PFSK-1 (cell line): ENCODE measurements at regions not wholly inside any gene's neighbourhood (a gene's known extent, or its start where the extent isn't known, plus 50 kb on each side); places are given as distances from the start of the nearest gene placed in this dataset.

Experiments
- FOXP2 ChIP-seq: optimal IDR thresholded peaks from 2 replicates; pipeline ENCODE3; 2011; ENCODE audit warnings: borderline replicate concordance, control low read depth, inconsistent platforms; ENCODE audit not compliant: insufficient read depth; ENCODE audit errors: extremely low read length, extremely low read depth
- POLR2AphosphoS5 ChIP-seq: IDR thresholded peaks from 2 replicates; pipeline ENCODE4 v1.6.1; 2012; ENCODE audit warnings: low read depth, mild to moderate bottlenecking, control low read depth, low read length, moderate library complexity
- REST ChIP-seq, 2 experiments: IDR thresholded peaks; 2 replicates each; pipeline versions ENCODE4 v1.6.1 to v1.8.0; 2011 to 2012; ENCODE audit warnings: low read depth in 2 of 2, low read length in 2 of 2, control low read depth in 1 of 2, inconsistent platforms in 1 of 2, mild to moderate bottlenecking in 1 of 2, moderate library complexity in 1 of 2; ENCODE audit not compliant: insufficient read depth in 1 of 2
- SIN3A ChIP-seq: IDR thresholded peaks from 2 replicates; pipeline ENCODE4 v1.6.1; 2012; ENCODE audit warnings: mild to moderate bottlenecking, low read length, moderate library complexity, borderline replicate concordance; ENCODE audit not compliant: insufficient read depth
- TAF1 ChIP-seq: IDR thresholded peaks from 2 replicates; pipeline ENCODE4 v1.6.1; 2012; ENCODE audit warnings: low read length, control low read depth, borderline replicate concordance; ENCODE audit not compliant: insufficient read depth

- TF ChIP-seq POLR2AphosphoS5, result no peak
- no peak for TF ChIP-seq TAF1
- TF ChIP-seq REST (IDR thresholded peaks at IDR 0.05; ENCODE audit: insufficient read depth in 1 of 2, low read depth in 2 of 2, low read length in 2 of 2), result peak in 1 of 2 experiments; percentile 56; a peak in 1 of 4 replicates
- no peak for TF ChIP-seq SIN3A
- TF ChIP-seq FOXP2, result no peak
Measured at GRCh38 chr21:35779690-35780570, 280.4 kb downstream of the SETD4 start.
